HCT116 (cell line): ENCODE measurements at regions not wholly inside any gene's neighbourhood (a gene's known extent, or its start where the extent isn't known, plus 50 kb on each side); places are given as distances from the start of the nearest gene placed in this dataset.

Experiments used
- ATAC-seq: fragments of 200-7000 bp; cut with Tn5 transposase; 2 replicates; pipeline ENCODE4 v1.9.1; 2020; ENCODE audit warnings: mild to moderate bottlenecking, moderate library complexity
- BruUV-seq: library from RNA; stranded (reverse); fragments of 400-500 nt; replicated peaks from 2 replicates; lab custom pipeline; 2021; lab: Mats Ljungman, UMichigan
- CTCF ChIA-PET: fragments of 300-600 bp; sonication (Branson Sonifier 250); formaldehyde crosslinking; loops from one replicate; lab custom pipeline; 2021; ENCODE audit warnings: antibody characterized with exemption; lab: Charles Lee
- POLR2A ChIA-PET: fragments of 300-600, 350-600 bp; sonication (Branson Sonifier 250); formaldehyde crosslinking; loops from one replicate; lab custom pipeline; 2021; ENCODE audit warnings: antibody characterized with exemption; lab: Charles Lee
- RAD21 ChIA-PET, 2 experiments: fragments of 300-600 bp; sonication (Branson Sonifier 250); formaldehyde crosslinking; loops; one replicate each; lab custom pipeline; 2023; ENCODE audit warnings: low total read pairs in 2 of 2; ENCODE audit not compliant: uncharacterized antibody in 2 of 2, unreplicated experiment in 2 of 2, low non-redundant PET in 1 of 2; lab: Charles Lee
- DNase-seq: peaks from one replicate; pipeline ENCODE4 v3.0.0-alpha.2; 2010; ENCODE audit warnings: low read depth, low spot score
- H2AFZ ChIP-seq: fragments of 200-600 bp; shearing (Covaris generic), sonication (generic); 2 replicates; pipeline ENCODE4 v1.6.1; 2017; ENCODE audit warnings: low read depth, mixed run types, mixed read lengths, antibody characterized with exemption, low read length; ENCODE audit not compliant: poor library complexity, severe bottlenecking
- H3K27ac ChIP-seq: 2 replicates; pipeline ENCODE4 v1.5.1; 2012; ENCODE audit warnings: low read depth, low read length
- H3K27me3 ChIP-seq: fragments of 200-600 bp; sonication (generic); 2 replicates; pipeline ENCODE4 v1.6.1; 2016; ENCODE audit warnings: mixed run types, low read length, mixed read lengths; ENCODE audit not compliant: insufficient read depth
- H3K36me3 ChIP-seq, 2 experiments: fragments of 200-500 bp in 1 of 2; fragments of 200-600 bp in 1 of 2; sonication (Bioruptor generic) in 1 of 2; sonication (generic) in 1 of 2; 2 replicates each; pipeline versions ENCODE4 v1.5.1 to v1.6.1; 2014 to 2016; ENCODE audit warnings: low read length in 2 of 2, inconsistent platforms in 1 of 2, mixed read lengths in 1 of 2, mixed run types in 1 of 2; ENCODE audit not compliant: insufficient read depth in 2 of 2, control insufficient read depth in 1 of 2
- H3K4me1 ChIP-seq, 2 experiments: fragments of 200-600 bp in 1 of 2; sonication (generic) in 1 of 2; 2 replicates each; pipeline versions ENCODE4 v1.5.1 to v1.6.1; 2012 to 2017; ENCODE audit warnings: low read length in 2 of 2, inconsistent platforms in 1 of 2, mild to moderate bottlenecking in 1 of 2, mixed read lengths in 1 of 2, mixed run types in 1 of 2, moderate library complexity in 1 of 2; ENCODE audit not compliant: insufficient read depth in 2 of 2, control insufficient read depth in 1 of 2
- H3K4me2 ChIP-seq: fragments of 200-600 bp; sonication (generic); 2 replicates; pipeline ENCODE4 v1.6.1; 2017; ENCODE audit warnings: mixed run types, low read length, mixed read lengths
- H3K4me3 ChIP-seq, 2 experiments: fragments of 200-600 bp in 1 of 2; sonication (generic) in 1 of 2; replicated peaks in 1 of 2; 2 replicates each; pipeline ENCODE4 v1.5.1; 2011 to 2016; ENCODE audit warnings: low read length in 2 of 2, control low read depth in 1 of 2, low read depth in 1 of 2, mild to moderate bottlenecking in 1 of 2, mixed read lengths in 1 of 2, mixed run types in 1 of 2
- H3K79me2 ChIP-seq: fragments of 200-600 bp; sonication (generic); 2 replicates; pipeline ENCODE4 v1.6.1; 2017; ENCODE audit warnings: mild to moderate bottlenecking, mixed run types, low read length, moderate library complexity, mixed read lengths; ENCODE audit not compliant: insufficient read depth
- H3K9ac ChIP-seq: fragments of 200-600 bp; sonication (generic); 2 replicates; pipeline ENCODE4 v1.6.1; 2016; ENCODE audit warnings: low read length, mixed read lengths
- H3K9me2 ChIP-seq: fragments of 200-600 bp; sonication (generic), shearing (Covaris generic); 2 replicates; pipeline ENCODE4 v1.6.1; 2017; ENCODE audit warnings: mixed run types, mild to moderate bottlenecking, moderate library complexity; ENCODE audit not compliant: insufficient read depth
- H3K9me3 ChIP-seq, 2 experiments: fragments of 200-500 bp in 1 of 2; fragments of 200-600 bp in 1 of 2; sonication (Bioruptor generic) in 1 of 2; sonication (generic) in 1 of 2; 2 replicates each; pipeline ENCODE4 v1.6.1; 2014 to 2017; ENCODE audit warnings: low read length in 2 of 2, mixed read lengths in 2 of 2, inconsistent platforms in 1 of 2, low read depth in 1 of 2, mild to moderate bottlenecking in 1 of 2, mixed run types in 1 of 2, moderate library complexity in 1 of 2; ENCODE audit not compliant: control insufficient read depth in 1 of 2, insufficient read depth in 1 of 2
- H4K20me1 ChIP-seq: fragments of 200-600 bp; sonication (generic), shearing (Covaris generic); 2 replicates; pipeline ENCODE4 v1.6.1; 2017; ENCODE audit warnings: mixed run types, mild to moderate bottlenecking, moderate library complexity; ENCODE audit not compliant: insufficient read depth
- ATF3 ChIP-seq: IDR thresholded peaks from 2 replicates; pipeline ENCODE4 v1.6.1; 2012
- CBX3 ChIP-seq: IDR thresholded peaks from 2 replicates; pipeline ENCODE4 v1.6.1; 2012; ENCODE audit warnings: low read depth
- CEBPB ChIP-seq: IDR thresholded peaks from 2 replicates; pipeline ENCODE4 v1.6.1; 2012; ENCODE audit warnings: low read depth
- EGR1 ChIP-seq: IDR thresholded peaks from 2 replicates; pipeline ENCODE4 v1.6.1; 2012; ENCODE audit warnings: low read depth
- ELF1 ChIP-seq: IDR thresholded peaks from 2 replicates; pipeline ENCODE4 v1.6.1; 2012; ENCODE audit warnings: low read depth, borderline replicate concordance
- EZH2 ChIP-seq: fragments of 200-600 bp; sonication (generic); IDR thresholded peaks from 2 replicates; pipeline ENCODE4 v1.6.1; 2017; ENCODE audit warnings: antibody characterized with exemption, mixed run types
- FOSL1 ChIP-seq: IDR thresholded peaks from 2 replicates; pipeline ENCODE4 v1.6.1; 2012; ENCODE audit warnings: low read depth
- JUND ChIP-seq: IDR thresholded peaks from 2 replicates; pipeline ENCODE4 v1.6.1; 2012
- MAX ChIP-seq: IDR thresholded peaks from 2 replicates; pipeline ENCODE4 v1.6.1; 2012
- POLR2A ChIP-seq: IDR thresholded peaks from 2 replicates; pipeline ENCODE4 v1.7.0; 2011; ENCODE audit warnings: borderline replicate concordance; ENCODE audit not compliant: insufficient read depth, insufficient read length; ENCODE audit errors: extremely low read depth
- POLR2AphosphoS5 ChIP-seq: IDR thresholded peaks from 2 replicates; pipeline ENCODE4 v1.6.1; 2011; ENCODE audit warnings: mild to moderate bottlenecking, low read depth, low read length, moderate library complexity
- SIN3A ChIP-seq: IDR thresholded peaks from 2 replicates; pipeline ENCODE4 v1.6.1; 2012; ENCODE audit warnings: low read depth
- SP1 ChIP-seq: IDR thresholded peaks from 2 replicates; pipeline ENCODE4 v1.6.1; 2012; ENCODE audit warnings: low read depth
- SRF ChIP-seq: IDR thresholded peaks from 2 replicates; pipeline ENCODE4 v1.6.1; 2012; ENCODE audit warnings: low read depth
- YY1 ChIP-seq: IDR thresholded peaks from 2 replicates; pipeline ENCODE4 v1.6.1; 2011; ENCODE audit warnings: low read length, low read depth, moderate library complexity, mild to moderate bottlenecking; ENCODE audit not compliant: insufficient replicate concordance; ENCODE audit errors: extremely low read depth
- ZFX ChIP-seq: fragments of 450-650 bp; IDR thresholded peaks from 2 replicates; pipeline ENCODE4 v1.6.1; 2017
- ZNF274 ChIP-seq: fragments of 200-500 bp; sonication (Bioruptor generic); IDR thresholded peaks from 2 replicates; pipeline ENCODE4 v1.6.1; 2014; ENCODE audit warnings: mild to moderate bottlenecking, low read depth, low read length, inconsistent platforms
- intact Hi-C: fragments of 100-400 bp; cut with micrococcal nuclease; formaldehyde crosslinking; loops from 2 replicates; pipeline ENCODE4 v1.10.0; 2022
- TF ChIP-seq, protein P1 (sequence below): IDR thresholded peaks from 2 replicates; pipeline ENCODE4 v1.6.1; 2012; ENCODE audit warnings: low read depth
- TF ChIP-seq, protein P2 (sequence below), 3 experiments: fragments of 200-600 bp in 1 of 3; sonication (generic) in 1 of 3; IDR thresholded peaks in 2 of 3; conservative IDR thresholded peaks in 1 of 3; 2 replicates each; pipeline ENCODE4 v1.5.1; 2012 to 2017; ENCODE audit warnings: low read depth in 2 of 3, low read length in 2 of 3, antibody characterized with exemption in 1 of 3, borderline replicate concordance in 1 of 3, control low read depth in 1 of 3, mild to moderate bottlenecking in 1 of 3, mixed read lengths in 1 of 3, mixed run types in 1 of 3, moderate library complexity in 1 of 3; ENCODE audit not compliant: insufficient read depth in 1 of 3

DNA sequence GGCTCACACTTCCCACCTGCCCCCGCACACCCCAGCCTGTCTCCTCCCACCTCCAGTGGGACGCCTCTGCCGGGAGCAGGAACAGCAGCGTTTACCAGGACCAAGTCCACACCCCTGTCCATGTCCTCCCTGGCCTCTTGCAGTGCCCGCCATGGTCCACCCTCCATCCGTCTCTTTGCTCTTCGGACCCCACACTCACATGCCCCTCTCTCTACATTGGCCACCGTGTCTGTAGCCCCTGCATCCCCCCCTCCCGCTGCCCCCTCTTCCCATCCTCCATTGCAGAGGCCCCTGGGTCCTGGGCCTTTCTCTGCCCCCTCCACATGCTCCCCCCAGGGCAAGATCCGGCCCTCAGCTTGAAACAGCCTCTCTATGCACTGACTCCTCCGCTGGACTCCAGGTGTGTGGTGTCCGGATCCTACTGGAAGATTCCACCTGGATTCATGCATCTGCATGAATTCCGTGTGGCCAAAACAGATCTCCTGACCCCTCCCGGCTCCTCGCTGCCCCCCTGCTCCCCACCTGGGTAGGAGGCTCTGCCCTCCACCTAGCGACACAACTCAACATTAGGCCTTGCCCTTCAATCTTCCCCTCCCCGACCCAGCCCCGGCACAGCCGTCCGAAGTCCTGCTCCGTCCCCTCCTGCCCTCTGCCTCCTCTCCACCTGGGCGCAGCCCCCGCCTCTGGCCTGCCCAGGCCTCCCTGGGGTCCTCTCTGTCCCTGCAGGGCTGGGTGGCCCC, 168.5 kb downstream of the OLFM1 start:
- no peaks in the 10 kb centered on the region for H3K36me3 ChIP-seq
- H3K27ac ChIP-seq, result no peak overlapping the region
- ChIA-PET POLR2A (no interaction called here), RAD21 (no interaction called here)
- H3K9me3 ChIP-seq, result no peaks in the 10 kb centered on the region
- no peaks in the 10 kb centered on the region for H3K9me2 ChIP-seq
- TF ChIP-seq YY1 (no peak), CEBPB (no peak), CBX3 (no peak), EZH2 (no peak), ZNF274 (no peak), ZFX (no peak), POLR2AphosphoS5 (no peak), ELF1 (no peak), FOSL1 (no peak), EGR1 (no peak), ATF3 (no peak), SP1 (no peak), SRF (no peak), SIN3A (no peak), JUND (no peak), POLR2A (no peak), MAX (no peak)
- TF ChIP-seq, protein P1, sequence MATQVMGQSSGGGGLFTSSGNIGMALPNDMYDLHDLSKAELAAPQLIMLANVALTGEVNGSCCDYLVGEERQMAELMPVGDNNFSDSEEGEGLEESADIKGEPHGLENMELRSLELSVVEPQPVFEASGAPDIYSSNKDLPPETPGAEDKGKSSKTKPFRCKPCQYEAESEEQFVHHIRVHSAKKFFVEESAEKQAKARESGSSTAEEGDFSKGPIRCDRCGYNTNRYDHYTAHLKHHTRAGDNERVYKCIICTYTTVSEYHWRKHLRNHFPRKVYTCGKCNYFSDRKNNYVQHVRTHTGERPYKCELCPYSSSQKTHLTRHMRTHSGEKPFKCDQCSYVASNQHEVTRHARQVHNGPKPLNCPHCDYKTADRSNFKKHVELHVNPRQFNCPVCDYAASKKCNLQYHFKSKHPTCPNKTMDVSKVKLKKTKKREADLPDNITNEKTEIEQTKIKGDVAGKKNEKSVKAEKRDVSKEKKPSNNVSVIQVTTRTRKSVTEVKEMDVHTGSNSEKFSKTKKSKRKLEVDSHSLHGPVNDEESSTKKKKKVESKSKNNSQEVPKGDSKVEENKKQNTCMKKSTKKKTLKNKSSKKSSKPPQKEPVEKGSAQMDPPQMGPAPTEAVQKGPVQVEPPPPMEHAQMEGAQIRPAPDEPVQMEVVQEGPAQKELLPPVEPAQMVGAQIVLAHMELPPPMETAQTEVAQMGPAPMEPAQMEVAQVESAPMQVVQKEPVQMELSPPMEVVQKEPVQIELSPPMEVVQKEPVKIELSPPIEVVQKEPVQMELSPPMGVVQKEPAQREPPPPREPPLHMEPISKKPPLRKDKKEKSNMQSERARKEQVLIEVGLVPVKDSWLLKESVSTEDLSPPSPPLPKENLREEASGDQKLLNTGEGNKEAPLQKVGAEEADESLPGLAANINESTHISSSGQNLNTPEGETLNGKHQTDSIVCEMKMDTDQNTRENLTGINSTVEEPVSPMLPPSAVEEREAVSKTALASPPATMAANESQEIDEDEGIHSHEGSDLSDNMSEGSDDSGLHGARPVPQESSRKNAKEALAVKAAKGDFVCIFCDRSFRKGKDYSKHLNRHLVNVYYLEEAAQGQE, result no peak
- TF ChIP-seq, protein P2, sequence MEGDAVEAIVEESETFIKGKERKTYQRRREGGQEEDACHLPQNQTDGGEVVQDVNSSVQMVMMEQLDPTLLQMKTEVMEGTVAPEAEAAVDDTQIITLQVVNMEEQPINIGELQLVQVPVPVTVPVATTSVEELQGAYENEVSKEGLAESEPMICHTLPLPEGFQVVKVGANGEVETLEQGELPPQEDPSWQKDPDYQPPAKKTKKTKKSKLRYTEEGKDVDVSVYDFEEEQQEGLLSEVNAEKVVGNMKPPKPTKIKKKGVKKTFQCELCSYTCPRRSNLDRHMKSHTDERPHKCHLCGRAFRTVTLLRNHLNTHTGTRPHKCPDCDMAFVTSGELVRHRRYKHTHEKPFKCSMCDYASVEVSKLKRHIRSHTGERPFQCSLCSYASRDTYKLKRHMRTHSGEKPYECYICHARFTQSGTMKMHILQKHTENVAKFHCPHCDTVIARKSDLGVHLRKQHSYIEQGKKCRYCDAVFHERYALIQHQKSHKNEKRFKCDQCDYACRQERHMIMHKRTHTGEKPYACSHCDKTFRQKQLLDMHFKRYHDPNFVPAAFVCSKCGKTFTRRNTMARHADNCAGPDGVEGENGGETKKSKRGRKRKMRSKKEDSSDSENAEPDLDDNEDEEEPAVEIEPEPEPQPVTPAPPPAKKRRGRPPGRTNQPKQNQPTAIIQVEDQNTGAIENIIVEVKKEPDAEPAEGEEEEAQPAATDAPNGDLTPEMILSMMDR (IDR thresholded peaks at IDR 0.05 in 2 of 3, conservative IDR thresholded peaks at IDR 0.05 in 1 of 3; ENCODE audit: borderline replicate concordance in 1 of 3, insufficient read depth in 1 of 3, low read depth in 2 of 3, low read length in 2 of 3), result no peak
- TF ChIP-seq, all 23 proteins: peak for 0
- DNase-seq (no peak), ATAC-seq (no peak)
- Histone ChIP-seq H3K79me2 (no peaks in the 10 kb centered on the region), H2AFZ (no peak overlapping the region), H3K4me2 (no peak overlapping the region), H3K4me3 (no peak overlapping the region), H3K27me3 (peaks cover 2% of the 10 kb centered on the region; the same call in 1 of the 2 replicates), H3K9ac (no peak overlapping the region), H3K4me1 (peaks cover 9 to 19% of the 10 kb centered on the region in 2 experiments; a peak in 3 of 4 replicates), H4K20me1 (no peaks in the 10 kb centered on the region)
- CTCF ChIA-PET, result no interaction called here
- BruUV-seq, result no TSS peak
- intact Hi-C loops, result loop anchor here (10.0 kb wide), 1 partner anchor 171 kb away; the partner anchor contains the start of gene OLFM1
